Mesenchymal stem cell (in vitro differentiated cells and primary cell): ENCODE measurements at regions not wholly inside any gene's neighbourhood (a gene's known extent, or its start where the extent isn't known, plus 50 kb on each side); places are given as distances from the start of the nearest gene placed in this dataset.

Source experiments
- DNase-seq: peaks from one replicate; pipeline ENCODE4 v3.0.0-alpha.2; 2013
- H2AFZ ChIP-seq: one replicate; pipeline ENCODE4 v1.6.1; 2013; ENCODE audit warnings: low read depth, mild to moderate bottlenecking, control low read depth, inconsistent platforms, low read length, moderate library complexity
- H2AK5ac ChIP-seq: 2 replicates; pipeline ENCODE4 v1.6.1; 2013; ENCODE audit warnings: low read length, moderate library complexity, mild to moderate bottlenecking, inconsistent platforms; ENCODE audit not compliant: severe bottlenecking
- H2BK120ac ChIP-seq: one replicate; pipeline ENCODE4 v1.6.1; 2013; ENCODE audit warnings: low read depth, mild to moderate bottlenecking, inconsistent platforms, low read length, moderate library complexity
- H2BK12ac ChIP-seq, 2 experiments: one replicate each; pipeline ENCODE4 v1.6.1; 2013; ENCODE audit warnings: inconsistent platforms in 2 of 2, low read length in 2 of 2, mild to moderate bottlenecking in 2 of 2, moderate library complexity in 2 of 2, control low read depth in 1 of 2
- H2BK15ac ChIP-seq: one replicate; pipeline ENCODE4 v1.6.1; 2013; ENCODE audit warnings: mild to moderate bottlenecking, low read depth, inconsistent platforms; ENCODE audit not compliant: poor library complexity, severe bottlenecking
- H2BK5ac ChIP-seq: 2 replicates; pipeline ENCODE4 v1.6.1; 2013; ENCODE audit warnings: low read depth, mild to moderate bottlenecking, low read length, control low read depth, inconsistent platforms; ENCODE audit not compliant: poor library complexity, severe bottlenecking
- H3K14ac ChIP-seq, 2 experiments: one replicate each; pipeline ENCODE4 v1.6.1; 2013; ENCODE audit warnings: inconsistent platforms in 2 of 2, low read length in 2 of 2, control low read depth in 1 of 2, mild to moderate bottlenecking in 1 of 2, moderate library complexity in 1 of 2
- H3K18ac ChIP-seq, 2 experiments: one replicate each; pipeline ENCODE4 v1.6.1; 2013; ENCODE audit warnings: inconsistent platforms in 2 of 2, low read length in 2 of 2, control low read depth in 1 of 2, low read depth in 1 of 2, mild to moderate bottlenecking in 1 of 2
- H3K23ac ChIP-seq, 2 experiments: one replicate each; pipeline ENCODE4 v1.6.1; 2013; ENCODE audit warnings: inconsistent platforms in 2 of 2, low read length in 2 of 2, mild to moderate bottlenecking in 2 of 2, moderate library complexity in 2 of 2, control low read depth in 1 of 2
- H3K27ac ChIP-seq: 2 replicates; pipeline ENCODE4 v1.5.1; 2013; ENCODE audit warnings: mild to moderate bottlenecking, moderate library complexity, low read length, control low read depth, inconsistent platforms; ENCODE audit not compliant: poor library complexity, severe bottlenecking
- H3K27me3 ChIP-seq, 2 experiments: 2 replicates each; pipeline versions ENCODE4 v1.6.1 to v1.7.0; 2013; ENCODE audit warnings: low read length in 2 of 2, mild to moderate bottlenecking in 2 of 2, moderate library complexity in 2 of 2, control low read depth in 1 of 2, inconsistent platforms in 1 of 2; ENCODE audit not compliant: control insufficient read depth in 1 of 2, insufficient read depth in 1 of 2
- H3K36me3 ChIP-seq, 2 experiments: 2 replicates each; pipeline versions ENCODE4 v1.6.1 to v1.7.0; 2013; ENCODE audit warnings: low read length in 2 of 2, control low read depth in 1 of 2, inconsistent platforms in 1 of 2, low read depth in 1 of 2, mild to moderate bottlenecking in 1 of 2; ENCODE audit not compliant: insufficient read depth in 2 of 2, control insufficient read depth in 1 of 2
- H3K4ac ChIP-seq, 2 experiments: one replicate each; pipeline ENCODE4 v1.6.1; 2013; ENCODE audit warnings: inconsistent platforms in 2 of 2, low read length in 2 of 2, mild to moderate bottlenecking in 2 of 2, moderate library complexity in 2 of 2, control low read depth in 1 of 2, low read depth in 1 of 2
- H3K4me1 ChIP-seq: 2 replicates; pipeline ENCODE4 v1.6.1; 2013; ENCODE audit warnings: low read depth, low read length, control low read depth; ENCODE audit not compliant: control insufficient read depth, insufficient read depth
- H3K4me2 ChIP-seq: 2 replicates; pipeline ENCODE4 v1.6.1; 2013; ENCODE audit warnings: low read length, mild to moderate bottlenecking, inconsistent platforms; ENCODE audit not compliant: poor library complexity, severe bottlenecking
- H3K4me3 ChIP-seq, 2 experiments: 2 replicates each; pipeline versions ENCODE4 v1.5.1 to v1.7.0; 2013; ENCODE audit warnings: low read length in 2 of 2, mild to moderate bottlenecking in 2 of 2, control low read depth in 1 of 2, low read depth in 1 of 2; ENCODE audit not compliant: insufficient read depth in 1 of 2
- H3K79me1 ChIP-seq: replicated peaks from 2 replicates; pipeline ENCODE4 v1.6.1; 2013; ENCODE audit warnings: mild to moderate bottlenecking, control low read depth, low read length, inconsistent platforms; ENCODE audit not compliant: poor library complexity, severe bottlenecking
- H3K9ac ChIP-seq: 2 replicates; pipeline ENCODE4 v1.7.0; 2013; ENCODE audit warnings: mild to moderate bottlenecking, low read length, moderate library complexity
- H3K9me3 ChIP-seq: 2 replicates; pipeline ENCODE4 v1.7.0; 2013; ENCODE audit warnings: mild to moderate bottlenecking, low read length; ENCODE audit not compliant: control insufficient read depth
- H4K8ac ChIP-seq: one replicate; pipeline ENCODE4 v1.6.1; 2013; ENCODE audit warnings: inconsistent platforms, mild to moderate bottlenecking, low read length, moderate library complexity
- H4K91ac ChIP-seq: one replicate; pipeline ENCODE4 v1.6.1; 2013; ENCODE audit warnings: mild to moderate bottlenecking, low read length, inconsistent platforms
- WGBS: methylation state at CpG from one replicate; pipeline ENCODE4 v1.1.7; 2013; ENCODE audit warnings: mixed read lengths; 5-methylcytosine and 5-hydroxymethylcytosine counted together

GRCh38 chr3:104566054-104566453 is 800.7 kb upstream of the ALCAM start:
- Histone ChIP-seq H3K4me3 (no peak overlapping the region), H3K4me1 (no peaks in the 10 kb centered on the region), H2BK5ac (no peak overlapping the region), H3K9ac (no peak overlapping the region), H2AFZ (no peak overlapping the region), H3K18ac (no peak overlapping the region), H2BK15ac (no peak overlapping the region), H3K79me1 (no peaks in the 10 kb centered on the region), H2BK12ac (no peak overlapping the region), H3K23ac (no peak overlapping the region), H4K8ac (no peak overlapping the region), H3K4me2 (no peak overlapping the region), H4K91ac (no peak overlapping the region), H3K9me3 (no peaks in the 10 kb centered on the region), H3K4ac (no peak overlapping the region), H2BK120ac (no peak overlapping the region), H3K36me3 (no peaks in the 10 kb centered on the region), H3K27me3 (no peaks in the 10 kb centered on the region), H2AK5ac (no peak overlapping the region), H3K14ac (no peak overlapping the region), H3K27ac (no peak overlapping the region)
- DNase-seq = no peak

GRCh38 chr3:104575634-104576033 is 791.1 kb upstream of the ALCAM start:
- Histone ChIP-seq H3K4me2 (no peak overlapping the region), H3K9me3 (peaks cover 28% of the 10 kb centered on the region), H3K18ac (no peak overlapping the region), H3K27ac (no peak overlapping the region), H4K91ac (no peak overlapping the region), H3K27me3 (no peaks in the 10 kb centered on the region), H2AK5ac (no peak overlapping the region), H2BK5ac (no peak overlapping the region), H3K4ac (no peak overlapping the region), H2BK12ac (no peak overlapping the region), H3K36me3 (no peaks in the 10 kb centered on the region), H3K4me3 (no peak overlapping the region), H3K4me1 (no peaks in the 10 kb centered on the region), H4K8ac (no peak overlapping the region), H2BK15ac (no peak overlapping the region), H2AFZ (no peak overlapping the region), H2BK120ac (no peak overlapping the region), H3K79me1 (no peaks in the 10 kb centered on the region), H3K23ac (no peak overlapping the region), H3K14ac (no peak overlapping the region), H3K9ac (no peak overlapping the region)
- WGBS = 92% methylated on average over 1 of the region's 1 CpG
- DNase-seq = no peak

- no peak overlapping the region for H3K18ac ChIP-seq
- no peak overlapping the region for H3K27ac ChIP-seq
- H3K14ac ChIP-seq = no peak overlapping the region
- H3K79me1 ChIP-seq = no peaks in the 10 kb centered on the region
- no peak overlapping the region for H2BK12ac ChIP-seq
- no peak overlapping the region for H4K91ac ChIP-seq
- WGBS = 59% methylated on average over 3 of the region's 3 CpGs
- peaks cover 28% of the 10 kb centered on the region for H3K9me3 ChIP-seq
- no peak for DNase-seq
- no peak overlapping the region for H3K9ac ChIP-seq
- no peak overlapping the region for H3K23ac ChIP-seq
- no peak overlapping the region for H2BK5ac ChIP-seq
- H3K4ac ChIP-seq = no peak overlapping the region
- H4K8ac ChIP-seq = no peak overlapping the region
- H3K4me1 ChIP-seq = no peaks in the 10 kb centered on the region
- no peaks in the 10 kb centered on the region for H3K27me3 ChIP-seq
- H2BK120ac ChIP-seq = no peak overlapping the region
- no peak overlapping the region for H2AK5ac ChIP-seq
- no peak overlapping the region for H3K4me2 ChIP-seq
- no peak overlapping the region for H2BK15ac ChIP-seq
- no peak overlapping the region for H2AFZ ChIP-seq
- H3K4me3 ChIP-seq = no peak overlapping the region
- H3K36me3 ChIP-seq = no peaks in the 10 kb centered on the region
Observed at GRCh38 chr3:104578558-104578957, 788.2 kb upstream of the ALCAM start.

- H4K8ac ChIP-seq = no peak overlapping the region
- no peak overlapping the region for H3K9ac ChIP-seq
- no peak overlapping the region for H3K27ac ChIP-seq
- DNase-seq = no peak
- H2BK15ac ChIP-seq = no peak overlapping the region
- peaks cover 19% of the 10 kb centered on the region for H3K9me3 ChIP-seq
- H3K27me3 ChIP-seq = no peaks in the 10 kb centered on the region
- H3K79me1 ChIP-seq = no peaks in the 10 kb centered on the region
- H3K4me3 ChIP-seq = no peak overlapping the region
- no peak overlapping the region for H3K14ac ChIP-seq
- no peaks in the 10 kb centered on the region for H3K36me3 ChIP-seq
- H3K18ac ChIP-seq = no peak overlapping the region
- H3K4ac ChIP-seq = no peak overlapping the region
- H3K4me1 ChIP-seq = no peaks in the 10 kb centered on the region
- H2BK5ac ChIP-seq = no peak overlapping the region
- H2BK120ac ChIP-seq = no peak overlapping the region
- no peak overlapping the region for H4K91ac ChIP-seq
- H2AK5ac ChIP-seq = no peak overlapping the region
- H3K23ac ChIP-seq = no peak overlapping the region
- no peak overlapping the region for H2AFZ ChIP-seq
- no peak overlapping the region for H2BK12ac ChIP-seq
- no peak overlapping the region for H3K4me2 ChIP-seq
Observed at GRCh38 chr3:104582092-104582491, 784.6 kb upstream of the ALCAM start.
